MM.1S (cell line): ENCODE measurements at regions not wholly inside any gene's neighbourhood (a gene's known extent, or its start where the extent isn't known, plus 50 kb on each side); places are given as distances from the start of the nearest gene placed in this dataset.
A peak's percentile ranks its signal among the peaks of the same experiment; 100 is the strongest.

Source experiments
- DNase-seq: peaks from one replicate; pipeline ENCODE4 v3.0.0-alpha.2; 2015
- H2AFZ ChIP-seq: fragments of 300-600 bp; sonication (generic); 2 replicates; pipeline ENCODE4 v1.6.0; 2016; ENCODE audit warnings: antibody characterized with exemption, low read length
- H3F3A ChIP-seq: fragments of 300-600 bp; sonication (generic); 2 replicates; pipeline ENCODE4 v1.6.1; 2016; ENCODE audit warnings: mild to moderate bottlenecking, antibody characterized with exemption, low read length, moderate library complexity, mixed read lengths; ENCODE audit not compliant: insufficient read depth
- H3K27ac ChIP-seq: fragments of 300-600 bp; sonication (generic); 2 replicates; pipeline ENCODE4 v1.5.1; 2016; ENCODE audit warnings: mild to moderate bottlenecking, low read length
- H3K27me3 ChIP-seq: fragments of 300-600 bp; sonication (generic); replicated peaks from 2 replicates; pipeline ENCODE4 v1.6.0; 2016; ENCODE audit warnings: low read length; ENCODE audit not compliant: insufficient read depth
- H3K36me3 ChIP-seq: fragments of 300-600 bp; sonication (generic); replicated peaks from 2 replicates; pipeline ENCODE4 v1.6.1; 2016; ENCODE audit warnings: mild to moderate bottlenecking, low read length, mixed read lengths; ENCODE audit not compliant: insufficient read depth
- H3K4me1 ChIP-seq: fragments of 300-600 bp; sonication (generic); 2 replicates; pipeline ENCODE4 v1.6.1; 2016; ENCODE audit warnings: low read length, mixed read lengths
- H3K4me2 ChIP-seq: fragments of 300-600 bp; sonication (generic); 2 replicates; pipeline ENCODE4 v1.6.0; 2016; ENCODE audit warnings: low read depth, low read length
- H3K4me3 ChIP-seq: fragments of 300-600 bp; sonication (generic); 2 replicates; pipeline ENCODE4 v1.5.1; 2016; ENCODE audit warnings: low read length, mixed read lengths
- H3K79me2 ChIP-seq: fragments of 300-600 bp; sonication (generic); 2 replicates; pipeline ENCODE4 v1.6.1; 2016; ENCODE audit warnings: mixed run types, low read length, mixed read lengths
- H3K9ac ChIP-seq: fragments of 300-600 bp; sonication (generic); 2 replicates; pipeline ENCODE4 v1.6.1; 2016; ENCODE audit warnings: low read length, mixed read lengths
- H3K9me2 ChIP-seq: fragments of 300-600 bp; sonication (generic); replicated peaks from 2 replicates; pipeline ENCODE4 v1.6.1; 2016; ENCODE audit warnings: mild to moderate bottlenecking, low read length, mixed read lengths; ENCODE audit not compliant: insufficient read depth
- H3K9me3 ChIP-seq: fragments of 300-600 bp; sonication (generic); replicated peaks from 2 replicates; pipeline ENCODE4 v1.6.1; 2016; ENCODE audit warnings: mild to moderate bottlenecking, low read length, mixed read lengths; ENCODE audit not compliant: insufficient read depth
- H4K20me1 ChIP-seq: fragments of 300-600 bp; sonication (generic); 2 replicates; pipeline ENCODE4 v1.6.1; 2016; ENCODE audit warnings: mild to moderate bottlenecking, low read length, moderate library complexity, mixed read lengths; ENCODE audit not compliant: insufficient read depth
- CTCF ChIP-seq: fragments of 300-600 bp; sonication (generic); IDR thresholded peaks from 2 replicates; pipeline ENCODE4 v1.5.1; 2016; ENCODE audit warnings: antibody characterized with exemption, low read length, mixed read lengths
- EZH2 ChIP-seq: fragments of 300-600 bp; sonication (generic); optimal IDR thresholded peaks from 2 replicates; pipeline ENCODE3; 2017; ENCODE audit warnings: low read depth, mild to moderate bottlenecking, antibody characterized with exemption, low read length, mixed read lengths
- EZH2phosphoT487 ChIP-seq: fragments of 300-600 bp; sonication (generic); IDR thresholded peaks from 2 replicates; pipeline ENCODE4 v1.6.1; 2018; ENCODE audit warnings: antibody characterized with exemption, low read length

DNA sequence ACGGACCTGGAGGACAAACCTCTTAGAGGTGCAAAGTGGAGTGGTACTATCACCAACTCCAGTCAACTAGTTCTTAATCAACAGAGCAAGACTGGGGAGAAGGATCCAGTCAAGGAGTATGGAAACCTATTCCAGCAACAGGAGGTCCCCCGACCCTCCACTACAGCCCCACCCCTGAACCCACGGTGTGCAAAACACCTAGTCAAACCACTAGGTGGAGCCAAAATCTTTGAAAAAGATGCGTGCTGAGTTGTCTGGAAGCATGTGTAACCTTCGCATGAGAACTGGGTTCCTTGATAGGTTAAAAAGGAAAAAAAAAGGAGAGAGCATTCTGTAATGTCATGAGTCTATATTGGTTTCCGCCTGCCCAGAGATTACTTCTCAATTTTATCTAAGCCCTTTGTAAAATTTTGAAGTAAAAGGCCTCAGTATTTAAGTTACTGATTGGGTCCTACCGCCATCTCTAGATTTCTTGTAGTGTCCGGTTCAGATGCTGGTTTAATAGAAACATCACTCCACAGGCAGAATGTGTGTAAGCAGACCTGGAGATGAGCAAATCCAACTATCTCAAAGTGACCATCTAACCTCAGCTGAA, 81.9 kb upstream of the HAO2 start:
- Histone ChIP-seq H3K27ac (no peak overlapping the region), H3K4me1 (no peaks in the 10 kb centered on the region), H3K9ac (no peak overlapping the region), H4K20me1 (no peaks in the 10 kb centered on the region), H3K27me3 (no peaks in the 10 kb centered on the region), H3K36me3 (no peaks in the 10 kb centered on the region), H3K9me2 (no peaks in the 10 kb centered on the region), H2AFZ (no peak overlapping the region), H3K4me3 (no peak overlapping the region), H3K79me2 (no peaks in the 10 kb centered on the region), H3K4me2 (no peak overlapping the region), H3F3A (no peaks in the 10 kb centered on the region), H3K9me3 (no peaks in the 10 kb centered on the region)
- peak; percentile 48 for DNase-seq
- TF ChIP-seq CTCF (peak; percentile 45), EZH2phosphoT487 (no peak)

DNA sequence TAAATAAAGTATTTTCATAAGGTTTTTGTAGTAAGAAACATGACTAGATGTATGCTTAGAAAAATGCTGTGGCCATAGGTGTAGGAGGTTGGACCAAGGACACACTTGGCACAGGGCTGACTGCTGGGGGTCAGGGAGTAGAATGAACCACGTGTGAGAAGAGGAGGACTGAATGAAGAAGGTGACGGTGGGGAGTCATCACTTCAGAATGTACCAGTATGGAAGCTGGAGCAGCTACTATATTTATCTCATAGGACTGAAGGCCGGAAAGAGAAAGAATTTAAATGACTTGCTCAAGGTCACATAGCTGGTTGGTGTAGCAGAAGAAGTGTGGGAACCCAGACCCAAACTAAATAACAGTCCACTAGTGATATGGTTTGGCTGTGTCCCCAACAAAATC, 79.8 kb upstream of the HAO2 start:
- H3K27me3 ChIP-seq: no peaks in the 10 kb centered on the region
- H4K20me1 ChIP-seq: no peaks in the 10 kb centered on the region
- H3K9ac ChIP-seq: no peak overlapping the region
- no peaks in the 10 kb centered on the region for H3K9me2 ChIP-seq
- no peaks in the 10 kb centered on the region for H3K9me3 ChIP-seq
- TF ChIP-seq EZH2phosphoT487 (no peak), CTCF (no peak)
- H2AFZ ChIP-seq: no peak overlapping the region
- no peak overlapping the region for H3K27ac ChIP-seq
- H3K4me1 ChIP-seq: no peaks in the 10 kb centered on the region
- no peaks in the 10 kb centered on the region for H3K79me2 ChIP-seq
- DNase-seq: no peak
- no peak overlapping the region for H3K4me3 ChIP-seq
- no peaks in the 10 kb centered on the region for H3F3A ChIP-seq
- H3K36me3 ChIP-seq: no peaks in the 10 kb centered on the region
- no peak overlapping the region for H3K4me2 ChIP-seq

DNA sequence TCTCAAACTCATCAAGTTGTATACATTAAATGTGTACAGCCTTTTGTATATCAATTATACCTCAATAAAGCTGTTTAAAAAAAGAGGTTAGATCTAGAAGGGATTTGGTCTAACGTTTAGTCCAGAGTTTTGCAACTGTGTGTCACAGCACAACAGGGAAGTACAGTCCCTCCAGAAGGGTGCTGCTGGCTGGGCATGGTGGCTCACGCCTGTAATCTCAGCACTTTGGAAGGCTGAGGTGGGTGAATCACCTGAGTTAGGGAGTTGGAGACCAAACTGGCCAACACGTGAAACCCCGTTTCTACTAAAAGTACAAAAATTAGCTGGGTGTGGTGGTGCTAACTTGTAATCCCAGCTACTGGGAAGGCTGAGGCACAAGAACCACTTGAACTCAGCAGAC, 78.3 kb upstream of the HAO2 start:
- TF ChIP-seq CTCF: no peak
- TF ChIP-seq EZH2: no peak
- no peak for TF ChIP-seq EZH2phosphoT487
- Histone ChIP-seq H3K9ac (no peak overlapping the region), H3K27ac (no peak overlapping the region), H3K36me3 (no peaks in the 10 kb centered on the region), H3K27me3 (no peaks in the 10 kb centered on the region), H3K4me1 (no peaks in the 10 kb centered on the region), H3K79me2 (no peaks in the 10 kb centered on the region), H3K4me3 (no peak overlapping the region), H4K20me1 (no peaks in the 10 kb centered on the region), H3F3A (no peaks in the 10 kb centered on the region), H3K9me2 (no peaks in the 10 kb centered on the region), H3K9me3 (no peaks in the 10 kb centered on the region), H3K4me2 (no peak overlapping the region), H2AFZ (no peak overlapping the region)
- no peak for DNase-seq
